WI38 (cell line): ENCODE measurements at regions not wholly inside any gene's neighbourhood (a gene's known extent, or its start where the extent isn't known, plus 50 kb on each side); places are given as distances from the start of the nearest gene placed in this dataset.

Experiments used
- H3K4me3 ChIP-seq: 2 replicates; pipeline ENCODE4 v1.5.1; 2011; ENCODE audit warnings: low read depth, mild to moderate bottlenecking, control low read depth, low read length
- CTCF ChIP-seq: IDR thresholded peaks from 2 replicates; pipeline ENCODE4 v1.5.1; 2012; ENCODE audit warnings: low read depth, mild to moderate bottlenecking, control low read depth, low read length

DNA sequence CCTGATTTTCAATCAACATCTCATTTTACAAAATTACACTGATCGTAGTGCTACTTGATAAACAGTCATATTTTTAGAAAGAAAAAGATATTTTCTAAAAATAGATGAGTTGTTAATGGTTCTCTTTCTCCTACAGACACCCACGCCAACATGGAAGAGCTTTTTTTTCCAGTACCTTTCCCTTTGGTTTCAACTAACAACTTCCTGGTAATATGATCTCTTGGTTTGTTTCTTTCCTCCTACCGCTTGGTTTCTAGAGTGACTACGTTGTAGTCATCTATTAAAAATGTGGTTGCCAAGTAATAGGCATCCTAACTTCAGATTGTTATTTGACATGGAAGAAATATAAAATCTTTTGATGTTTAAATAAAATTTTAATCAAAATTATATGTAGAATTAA, 189.0 kb downstream of the LACC1 start:
- no peak overlapping the region for H3K4me3 ChIP-seq
- no peak for TF ChIP-seq CTCF

DNA sequence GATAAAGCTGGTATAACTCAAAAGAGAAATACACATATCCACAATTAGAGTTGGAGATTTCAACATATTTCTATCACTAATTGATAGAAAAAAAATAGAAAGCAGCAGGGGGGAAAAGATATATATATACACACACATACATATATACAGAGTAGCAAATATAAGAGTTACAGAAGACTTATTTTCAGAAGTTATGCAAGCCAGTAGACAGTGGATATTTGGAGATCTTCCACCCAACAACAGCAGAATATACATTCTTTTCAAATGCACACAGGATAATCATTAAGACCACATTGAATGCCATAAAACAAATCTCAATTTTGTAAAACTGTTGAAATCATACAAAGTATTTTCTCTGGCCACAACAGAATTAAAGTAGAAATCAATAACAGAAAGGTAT, 192.8 kb downstream of the LACC1 start:
- no peak overlapping the region for H3K4me3 ChIP-seq
- no peak for TF ChIP-seq CTCF

DNA sequence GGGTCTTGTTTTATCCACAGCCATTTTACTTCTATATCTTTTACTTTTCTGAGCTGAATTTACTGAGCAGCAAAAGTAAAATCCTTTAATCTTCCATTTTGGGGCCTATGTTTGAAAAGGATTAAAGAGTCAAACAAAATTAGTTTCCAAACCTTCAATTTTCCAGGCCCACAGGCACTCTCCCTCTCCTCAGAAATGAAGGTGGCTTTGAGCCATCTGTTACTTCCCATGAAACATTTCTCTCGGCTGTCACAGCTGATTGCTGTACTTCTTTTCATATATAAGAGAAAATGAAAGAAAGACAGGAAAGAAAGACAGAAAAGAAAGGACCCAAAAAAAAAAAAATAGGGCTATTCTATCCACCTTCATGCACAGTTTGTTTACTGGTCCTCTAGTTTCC, 194.9 kb downstream of the LACC1 start:
- no peak for TF ChIP-seq CTCF
- no peak overlapping the region for H3K4me3 ChIP-seq

- TF ChIP-seq CTCF = no peak
- H3K4me3 ChIP-seq = no peak overlapping the region
Measured at GRCh38 chr13:44075113-44075512, 195.4 kb downstream of the LACC1 start.

- no peak overlapping the region for H3K4me3 ChIP-seq
- no peak for TF ChIP-seq CTCF
Measured at GRCh38 chr13:44078806-44079376, 199.2 kb downstream of the LACC1 start.

GRCh38 chr13:44079413-44080205, 199.9 kb downstream of the LACC1 start:
- H3K4me3 ChIP-seq = no peak overlapping the region
- no peak for TF ChIP-seq CTCF

- TF ChIP-seq CTCF = no peak
Measured at GRCh38 chr13:44084146-44084545, 204.4 kb downstream of the LACC1 start.

More at GRCh38 chr13:44084146-44084545, 204.4 kb downstream of the LACC1 start:
- H3K4me3 ChIP-seq = no peak overlapping the region
